Embryonic facial prominence (tissue), 1 donor: ENCODE measurements at regions not wholly inside any gene's neighbourhood (a gene's known extent, or its start where the extent isn't known, plus 50 kb on each side); places are given as distances from the start of the nearest gene placed in this dataset.

Experiments used
- DNase-seq: peaks from one replicate; pipeline ENCODE4 v3.0.0-alpha.2; 2016; ENCODE audit errors: extremely low spot score

GRCh38 chrX:22662776-22663175, 337.0 kb upstream of the DDX53 start:
- no peak for DNase-seq

GRCh38 chrX:22664826-22665225, 334.9 kb upstream of the DDX53 start:
- no peak for DNase-seq

GRCh38 chrX:22665818-22666217, 333.9 kb upstream of the DDX53 start:
- DNase-seq = no peak

GRCh38 chrX:22666441-22666840, 333.3 kb upstream of the DDX53 start:
- no peak for DNase-seq

GRCh38 chrX:22674932-22675331, 324.8 kb upstream of the DDX53 start:
- no peak for DNase-seq

- peak; percentile 6 for DNase-seq
Observed at GRCh38 chrX:22686138-22686541, 313.6 kb upstream of the DDX53 start.

GRCh38 chrX:22689290-22689689, 310.5 kb upstream of the DDX53 start:
- DNase-seq = no peak

- DNase-seq = no peak
Observed at GRCh38 chrX:22690116-22690515, 309.6 kb upstream of the DDX53 start.

- DNase-seq = no peak
Observed at GRCh38 chrX:22691966-22692565, 307.7 kb upstream of the DDX53 start.

GRCh38 chrX:22698151-22698550, 301.6 kb upstream of the DDX53 start:
- DNase-seq = no peak

GRCh38 chrX:22699581-22700091, 300.1 kb upstream of the DDX53 start:
- DNase-seq = peak; percentile 9

- DNase-seq = no peak
Observed at GRCh38 chrX:22712942-22713341, 286.8 kb upstream of the DDX53 start.

GRCh38 chrX:22730542-22730941, 269.2 kb upstream of the DDX53 start:
- no peak for DNase-seq

- DNase-seq = no peak
Observed at GRCh38 chrX:22737541-22737940, 262.2 kb upstream of the DDX53 start.

GRCh38 chrX:22739276-22739675, 260.5 kb upstream of the DDX53 start:
- no peak for DNase-seq

- DNase-seq = no peak
Observed at GRCh38 chrX:22740836-22741235, 258.9 kb upstream of the DDX53 start.

GRCh38 chrX:22742174-22742573, 257.6 kb upstream of the DDX53 start:
- DNase-seq = no peak

- DNase-seq = no peak
Observed at GRCh38 chrX:22746081-22746480, 253.7 kb upstream of the DDX53 start.

GRCh38 chrX:22748093-22748999, 251.4 kb upstream of the DDX53 start:
- no peak for DNase-seq

GRCh38 chrX:22758807-22759481, 240.8 kb upstream of the DDX53 start:
- no peak for DNase-seq

GRCh38 chrX:22760513-22761057, 239.2 kb upstream of the DDX53 start:
- DNase-seq = no peak

- DNase-seq = no peak
Observed at GRCh38 chrX:22788221-22788620, 211.5 kb upstream of the DDX53 start.
